Spleen (tissue), 7 donors: ENCODE measurements at regions not wholly inside any gene's neighbourhood (a gene's known extent, or its start where the extent isn't known, plus 50 kb on each side); places are given as distances from the start of the nearest gene placed in this dataset.

ENCODE experiments used
- POLR2A ChIP-seq, 3 donors: fragments of 450-650 bp; IDR thresholded peaks; one replicate each; pipeline ENCODE4 v1.5.1; 2017; ENCODE audit warnings: antibody characterized with exemption in 3 of 3, mild to moderate bottlenecking in 1 of 3
- TF ChIP-seq, protein P1 (sequence below), 11 experiments: fragments of 200-600 bp in 7 of 11; fragments of 450-650 bp in 4 of 11; sonication (generic) in 4 of 11; IDR thresholded peaks in 8 of 11; conservative IDR thresholded peaks in 3 of 11; 1 replicate in 7 of 11; 2 replicates in 4 of 11; pipeline versions ENCODE4 v1.4.0 to v1.8.0; 2016 to 2021; ENCODE audit warnings: antibody characterized with exemption in 11 of 11, inconsistent platforms in 4 of 11, mild to moderate bottlenecking in 1 of 11
- donor health status: DM: no; HTN: no; CAD: no; lungs with moderate emphysema.
- donor health status: DM: no; HTN: no; CAD: no.
- donor health status: DM: no; HTN: no; CAD: no.

DNA sequence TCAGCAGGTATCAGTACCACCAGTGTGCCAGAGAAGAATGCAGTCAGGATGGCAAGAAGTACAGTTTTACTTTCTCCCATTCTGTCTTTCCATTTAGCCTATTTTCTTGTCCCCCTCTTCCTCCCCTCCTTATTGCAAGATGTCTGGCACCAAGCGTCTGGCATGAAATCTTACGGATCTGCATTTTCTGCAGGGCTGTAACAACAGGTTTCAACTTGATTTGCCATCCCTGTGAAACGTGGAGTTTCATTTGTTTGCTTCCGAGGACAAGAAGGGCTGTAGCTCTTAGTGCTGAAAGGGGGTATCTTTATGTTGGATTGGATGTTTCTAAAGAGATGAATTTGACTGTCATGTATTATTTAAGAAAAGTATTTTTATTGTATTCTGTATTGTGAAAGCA lies 1110.6 kb downstream of the BCL11B start:
- TF ChIP-seq, protein P1, sequence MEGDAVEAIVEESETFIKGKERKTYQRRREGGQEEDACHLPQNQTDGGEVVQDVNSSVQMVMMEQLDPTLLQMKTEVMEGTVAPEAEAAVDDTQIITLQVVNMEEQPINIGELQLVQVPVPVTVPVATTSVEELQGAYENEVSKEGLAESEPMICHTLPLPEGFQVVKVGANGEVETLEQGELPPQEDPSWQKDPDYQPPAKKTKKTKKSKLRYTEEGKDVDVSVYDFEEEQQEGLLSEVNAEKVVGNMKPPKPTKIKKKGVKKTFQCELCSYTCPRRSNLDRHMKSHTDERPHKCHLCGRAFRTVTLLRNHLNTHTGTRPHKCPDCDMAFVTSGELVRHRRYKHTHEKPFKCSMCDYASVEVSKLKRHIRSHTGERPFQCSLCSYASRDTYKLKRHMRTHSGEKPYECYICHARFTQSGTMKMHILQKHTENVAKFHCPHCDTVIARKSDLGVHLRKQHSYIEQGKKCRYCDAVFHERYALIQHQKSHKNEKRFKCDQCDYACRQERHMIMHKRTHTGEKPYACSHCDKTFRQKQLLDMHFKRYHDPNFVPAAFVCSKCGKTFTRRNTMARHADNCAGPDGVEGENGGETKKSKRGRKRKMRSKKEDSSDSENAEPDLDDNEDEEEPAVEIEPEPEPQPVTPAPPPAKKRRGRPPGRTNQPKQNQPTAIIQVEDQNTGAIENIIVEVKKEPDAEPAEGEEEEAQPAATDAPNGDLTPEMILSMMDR (IDR thresholded peaks at IDR 0.05 in 8 of 11, conservative IDR thresholded peaks at IDR 0.05 in 3 of 11) = no peak
- TF ChIP-seq POLR2A (IDR thresholded peaks at IDR 0.05) = no peak
